ENCODE measurements at regions not wholly inside any gene's neighbourhood (a gene's known extent, or its start where the extent isn't known, plus 50 kb on each side); places are given as distances from the start of the nearest gene placed in this dataset.

- TF ChIP-seq POLR2A (IDR thresholded peaks at IDR 0.05), result no peak
- no peak for TF ChIP-seq CTCF (IDR thresholded peaks at IDR 0.05)
Measured at GRCh38 chr12:131468206-131468605, 242.7 kb upstream of the SFSWAP start.

Measured in adrenal gland (tissue), 5 donors.